Right lobe of liver (tissue), 6 donors: ENCODE measurements at regions not wholly inside any gene's neighbourhood (a gene's known extent, or its start where the extent isn't known, plus 50 kb on each side); places are given as distances from the start of the nearest gene placed in this dataset.

Source experiments
- ATAC-seq, 4 donors: fragments of 200-7000 bp; cut with Tn5 transposase; one replicate each; pipeline ENCODE4 v1.9.1; 2020; ENCODE audit warnings: mild to moderate bottlenecking in 4 of 4, moderate library complexity in 4 of 4
- DNase-seq, 3 donors: peaks; one replicate each; pipeline ENCODE4 v3.0.0-alpha.2; 2020
- H3K27ac ChIP-seq, 3 donors: fragments of 200-600 bp; one replicate each; pipeline ENCODE4 v1.8.0; 2022
- H3K27me3 ChIP-seq, 2 donors: fragments of 200-600 bp; one replicate each; pipeline ENCODE4 v1.8.0; 2022
- H3K36me3 ChIP-seq, 4 donors: fragments of 200-600 bp; sonication (generic) in 1 of 4; one replicate each; pipeline versions ENCODE4 v1.5.1 to v1.8.0; 2017 to 2022; ENCODE audit warnings: control low read depth in 1 of 4
- H3K4me1 ChIP-seq, 4 donors: fragments of 200-600 bp; sonication (generic) in 1 of 4; one replicate each; pipeline versions ENCODE4 v1.5.1 to v1.8.0; 2017 to 2022; ENCODE audit warnings: control low read depth in 1 of 4
- H3K4me3 ChIP-seq, 3 donors: fragments of 200-600 bp; one replicate each; pipeline ENCODE4 v1.8.0; 2022
- H3K9me3 ChIP-seq, 4 donors: fragments of 200-600 bp; sonication (generic) in 1 of 4; one replicate each; pipeline versions ENCODE4 v1.5.1 to v1.8.0; 2017 to 2022; ENCODE audit warnings: control low read depth in 1 of 4
- POLR2A ChIP-seq: fragments of 450-650 bp; IDR thresholded peaks from one replicate; pipeline ENCODE4 v1.6.1; 2017; ENCODE audit warnings: antibody characterized with exemption, mild to moderate bottlenecking
- WGBS: methylation state at CpG from one replicate; pipeline ENCODE4 v1.1.6; 2018; ENCODE audit warnings: low coverage, low lambda C conversion rate; ENCODE audit not compliant: insufficient coverage; ENCODE audit errors: missing lambda C conversion rate; 5-methylcytosine and 5-hydroxymethylcytosine counted together
- intact Hi-C, 2 donors: fragments of 100-400 bp; cut with DNase I; formaldehyde crosslinking; loops; one replicate each; pipeline versions ENCODE4 v1.11.2 to v1.14.1; 2022
- TF ChIP-seq, protein P1 (sequence below), 4 donors: fragments of 200-600 bp in 3 of 4; fragments of 450-650 bp in 1 of 4; IDR thresholded peaks; one replicate each; pipeline versions ENCODE4 v1.5.1 to v1.8.0; 2016 to 2022; ENCODE audit warnings: antibody characterized with exemption in 4 of 4, mild to moderate bottlenecking in 2 of 4
- donor health status: DM: no; HTN: yes; CAD: no.
- donor health status: DM: no; HTN: no; CAD: no.
- donor health status: DM: no; HTN: no; CAD: no.
- donor health status: DM: no; HTN: yes; CAD: no.
- donor health status: DM: no; HTN: yes; CAD: no.

DNA sequence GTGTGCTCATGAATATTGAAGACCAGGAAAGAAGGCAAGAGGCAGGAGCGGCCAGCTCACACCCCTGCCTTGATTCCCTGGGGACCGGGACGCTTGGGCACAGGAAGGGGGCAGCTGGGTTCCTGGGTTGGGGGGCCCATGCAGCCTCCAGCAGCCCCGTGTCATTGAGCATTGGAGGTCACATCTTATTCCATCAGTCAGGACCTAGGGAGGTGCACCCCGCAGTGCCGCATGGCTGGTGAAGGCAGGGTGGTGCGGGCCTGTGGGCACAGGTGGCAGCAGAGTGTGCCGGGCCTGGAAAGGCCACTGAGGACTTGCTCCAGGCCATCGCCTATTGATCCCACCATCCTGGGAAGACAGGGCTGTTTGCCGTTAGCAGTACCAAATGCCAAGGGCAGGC lies 116.3 kb upstream of the NECTIN1 start:
- peak in 1 of 4 donors; percentile 15 for ATAC-seq
- no peaks in the 10 kb centered on the region for H3K27me3 ChIP-seq
- no peak overlapping the region for H3K4me3 ChIP-seq
- H3K4me1 ChIP-seq = no peaks in the 10 kb centered on the region
- H3K9me3 ChIP-seq = no peaks in the 10 kb centered on the region
- no peak overlapping the region for H3K27ac ChIP-seq
- no peaks in the 10 kb centered on the region for H3K36me3 ChIP-seq
- 90% methylated on average over 3 of the region's 10 CpGs for whole genome bisulfite sequencing
- DNase-seq = no peak
- TF ChIP-seq, protein P1, sequence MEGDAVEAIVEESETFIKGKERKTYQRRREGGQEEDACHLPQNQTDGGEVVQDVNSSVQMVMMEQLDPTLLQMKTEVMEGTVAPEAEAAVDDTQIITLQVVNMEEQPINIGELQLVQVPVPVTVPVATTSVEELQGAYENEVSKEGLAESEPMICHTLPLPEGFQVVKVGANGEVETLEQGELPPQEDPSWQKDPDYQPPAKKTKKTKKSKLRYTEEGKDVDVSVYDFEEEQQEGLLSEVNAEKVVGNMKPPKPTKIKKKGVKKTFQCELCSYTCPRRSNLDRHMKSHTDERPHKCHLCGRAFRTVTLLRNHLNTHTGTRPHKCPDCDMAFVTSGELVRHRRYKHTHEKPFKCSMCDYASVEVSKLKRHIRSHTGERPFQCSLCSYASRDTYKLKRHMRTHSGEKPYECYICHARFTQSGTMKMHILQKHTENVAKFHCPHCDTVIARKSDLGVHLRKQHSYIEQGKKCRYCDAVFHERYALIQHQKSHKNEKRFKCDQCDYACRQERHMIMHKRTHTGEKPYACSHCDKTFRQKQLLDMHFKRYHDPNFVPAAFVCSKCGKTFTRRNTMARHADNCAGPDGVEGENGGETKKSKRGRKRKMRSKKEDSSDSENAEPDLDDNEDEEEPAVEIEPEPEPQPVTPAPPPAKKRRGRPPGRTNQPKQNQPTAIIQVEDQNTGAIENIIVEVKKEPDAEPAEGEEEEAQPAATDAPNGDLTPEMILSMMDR (IDR thresholded peaks at IDR 0.05) = no peak
- no peak for TF ChIP-seq POLR2A
- intact Hi-C loops = no loop called here

DNA sequence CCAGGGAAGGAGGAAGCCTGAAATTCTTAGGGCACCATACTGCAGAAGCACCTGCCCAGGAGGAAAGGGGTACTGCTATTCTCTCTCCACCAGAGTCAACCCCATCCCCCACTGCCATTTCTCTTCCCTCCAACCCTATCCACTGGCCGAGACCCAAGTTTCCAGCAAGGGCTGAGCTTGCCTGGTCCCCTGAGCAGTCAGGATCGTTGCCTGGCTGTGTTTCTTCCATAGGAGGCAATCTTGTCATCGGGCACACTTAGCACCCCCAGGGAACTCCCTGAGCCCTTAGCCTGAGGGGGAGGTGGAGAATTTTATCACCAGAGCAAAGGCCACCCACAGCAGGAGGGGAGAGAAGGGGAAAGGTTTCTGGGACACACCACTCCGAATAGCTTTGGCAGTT lies 115.8 kb upstream of the NECTIN1 start:
- ATAC-seq (no peak), DNase-seq (no peak)
- WGBS = 42% methylated on average over 4 of the region's 4 CpGs

DNA sequence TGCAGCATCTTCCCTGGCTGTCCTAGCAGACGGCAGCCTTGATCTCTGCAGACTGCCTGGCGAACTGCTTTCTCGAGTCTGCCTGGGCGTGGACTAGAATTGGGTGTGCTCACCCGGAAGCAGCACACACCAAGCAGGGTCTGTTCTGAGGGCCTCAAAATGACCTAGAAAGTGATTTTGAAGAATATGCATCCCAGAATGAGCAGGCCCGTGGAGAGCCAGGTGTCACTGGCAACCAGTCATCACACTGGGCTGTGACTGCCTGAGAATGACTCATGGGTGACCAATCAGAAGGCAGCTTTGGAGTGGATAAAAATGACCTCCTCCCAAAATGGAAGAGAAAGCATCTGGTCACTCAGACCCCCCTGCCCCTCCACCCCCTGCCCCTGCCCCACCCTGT lies 114.9 kb upstream of the NECTIN1 start:
- no peak overlapping the region for H3K27ac ChIP-seq
- 50% methylated on average over 1 of the region's 6 CpGs for WGBS

More for the DNA sequence above, 115.8 kb upstream of the NECTIN1 start:
- H3K27me3 ChIP-seq = no peaks in the 10 kb centered on the region
- H3K9me3 ChIP-seq = no peaks in the 10 kb centered on the region
- no peak overlapping the region for H3K27ac ChIP-seq
- no peaks in the 10 kb centered on the region for H3K36me3 ChIP-seq
- intact Hi-C loops = no loop called here
- H3K4me1 ChIP-seq = no peaks in the 10 kb centered on the region
- H3K4me3 ChIP-seq = no peak overlapping the region
- TF ChIP-seq, protein P1 (IDR thresholded peaks at IDR 0.05) = no peak
- no peak for TF ChIP-seq POLR2A

DNA sequence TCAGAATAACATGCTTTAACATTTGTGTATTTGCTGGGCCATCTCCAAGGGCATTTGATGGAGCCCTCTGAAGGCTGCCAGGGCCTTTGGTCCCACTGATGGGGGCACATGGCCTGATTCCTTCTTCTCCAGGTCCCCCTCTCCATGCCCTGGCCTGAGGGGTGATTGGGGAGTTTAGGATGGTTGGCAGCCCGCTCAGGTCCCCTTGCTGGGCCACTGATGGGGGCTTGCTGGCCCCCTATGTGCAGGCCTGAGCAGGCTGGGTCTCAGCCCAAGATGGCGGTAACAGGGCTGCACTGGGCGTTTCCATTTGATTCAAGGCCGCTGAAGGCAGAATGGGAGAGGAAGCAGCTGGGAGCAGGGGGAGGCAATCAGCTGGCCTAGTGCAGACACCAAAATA lies 113.7 kb upstream of the NECTIN1 start:
- 60% methylated on average over 1 of the region's 4 CpGs for WGBS
- no peaks in the 10 kb centered on the region for H3K4me1 ChIP-seq

More for the DNA sequence above, 114.9 kb upstream of the NECTIN1 start:
- H3K36me3 ChIP-seq = no peaks in the 10 kb centered on the region
- DNase-seq (no peak), ATAC-seq (no peak)
- no peak for TF ChIP-seq POLR2A
- TF ChIP-seq, protein P1 (IDR thresholded peaks at IDR 0.05) = no peak
- no peaks in the 10 kb centered on the region for H3K9me3 ChIP-seq
- H3K4me3 ChIP-seq = no peak overlapping the region
- intact Hi-C loops = no loop called here
- H3K4me1 ChIP-seq = no peaks in the 10 kb centered on the region
- H3K27me3 ChIP-seq = no peaks in the 10 kb centered on the region

More for the DNA sequence above, 113.7 kb upstream of the NECTIN1 start:
- no peaks in the 10 kb centered on the region for H3K27me3 ChIP-seq
- H3K36me3 ChIP-seq = no peaks in the 10 kb centered on the region
- TF ChIP-seq POLR2A = no peak
- TF ChIP-seq, protein P1 (IDR thresholded peaks at IDR 0.05) = no peak
- DNase-seq (no peak), ATAC-seq (no peak)
- no peak overlapping the region for H3K27ac ChIP-seq
- intact Hi-C loops = no loop called here
- H3K4me3 ChIP-seq = no peak overlapping the region
- H3K9me3 ChIP-seq = no peaks in the 10 kb centered on the region
